GM23338 (cell line): ENCODE measurements at regions not wholly inside any gene's neighbourhood (a gene's known extent, or its start where the extent isn't known, plus 50 kb on each side); places are given as distances from the start of the nearest gene placed in this dataset.

Experiments used
- ATAC-seq: fragments of 200-7000 bp; cut with Tn5 transposase; 3 replicates; pipeline ENCODE4 v1.9.1; 2020
- DNase-seq: peaks from one replicate; pipeline ENCODE4 v3.0.0-alpha.2; 2015; ENCODE audit warnings: low spot score
- H2AFZ ChIP-seq: fragments of 200-600 bp; sonication (generic); 2 replicates; pipeline ENCODE4 v1.8.0; 2016; ENCODE audit warnings: antibody characterized with exemption, mild to moderate bottlenecking, moderate library complexity
- H3F3A ChIP-seq: fragments of 200-600 bp; sonication (generic); replicated peaks from 2 replicates; pipeline ENCODE4 v1.8.0; 2017; ENCODE audit warnings: antibody characterized with exemption, mixed run types, low read depth
- H3K27ac ChIP-seq: fragments of 200-600 bp; sonication (generic); 2 replicates; pipeline ENCODE4 v1.6.1; 2016; ENCODE audit warnings: low read depth
- H3K27me3 ChIP-seq: fragments of 200-600 bp; sonication (generic); 2 replicates; pipeline ENCODE4 v1.8.0; 2016; ENCODE audit warnings: mild to moderate bottlenecking, mixed run types, moderate library complexity; ENCODE audit not compliant: insufficient read depth
- H3K36me3 ChIP-seq: fragments of 200-600 bp; sonication (generic); 2 replicates; pipeline ENCODE4 v1.8.0; 2016; ENCODE audit warnings: mild to moderate bottlenecking; ENCODE audit not compliant: insufficient read depth
- H3K4me1 ChIP-seq: fragments of 200-600 bp; sonication (generic); 2 replicates; pipeline ENCODE4 v1.8.0; 2016; ENCODE audit warnings: mild to moderate bottlenecking, moderate library complexity; ENCODE audit not compliant: insufficient read depth
- H3K4me2 ChIP-seq: fragments of 200-600 bp; sonication (generic); 2 replicates; pipeline ENCODE4 v1.7.1; 2017; ENCODE audit warnings: mixed run types
- H3K4me3 ChIP-seq: fragments of 200-600 bp; sonication (generic); 2 replicates; pipeline ENCODE4 v1.6.1; 2016; ENCODE audit warnings: mixed run types
- H3K79me2 ChIP-seq: fragments of 200-600 bp; sonication (generic); replicated peaks from 2 replicates; pipeline ENCODE4 v1.8.0; 2017; ENCODE audit warnings: mild to moderate bottlenecking; ENCODE audit not compliant: insufficient read depth
- H3K9me2 ChIP-seq: fragments of 200-600 bp; sonication (generic); 2 replicates; pipeline ENCODE4 v1.8.0; 2017; ENCODE audit not compliant: insufficient read depth
- H4K20me1 ChIP-seq: fragments of 200-600 bp; sonication (generic); replicated peaks from 2 replicates; pipeline ENCODE4 v1.8.0; 2017; ENCODE audit warnings: mild to moderate bottlenecking; ENCODE audit not compliant: insufficient read depth
- H3K27ac Mint-ChIP-seq: 2 replicates; pipeline ENCODE4 v1.8.0; 2020; ENCODE audit warnings: inconsistent platforms, mild to moderate bottlenecking, moderate library complexity, mixed read lengths
- H3K27me3 Mint-ChIP-seq: 3 replicates; pipeline ENCODE4 v1.8.0; 2022; ENCODE audit warnings: low read depth, mild to moderate bottlenecking, moderate library complexity, mixed read lengths, inconsistent platforms; ENCODE audit not compliant: insufficient read depth, poor library complexity
- H3K36me3 Mint-ChIP-seq: 3 replicates; pipeline ENCODE4 v1.8.0; 2021; ENCODE audit warnings: low read depth, mild to moderate bottlenecking, inconsistent platforms, moderate library complexity, mixed read lengths
- H3K4me1 Mint-ChIP-seq: 3 replicates; pipeline ENCODE4 v1.8.0; 2020; ENCODE audit warnings: mild to moderate bottlenecking, inconsistent platforms, mixed read lengths
- H3K4me3 Mint-ChIP-seq: 3 replicates; pipeline ENCODE4 v1.8.0; 2021; ENCODE audit warnings: moderate library complexity, mild to moderate bottlenecking, inconsistent platforms, mixed read lengths
- H3K9me3 Mint-ChIP-seq: 3 replicates; pipeline ENCODE4 v1.8.0; 2020; ENCODE audit warnings: moderate library complexity, mild to moderate bottlenecking, inconsistent platforms, mixed read lengths
- CREB1 ChIP-seq: fragments of 250-450 bp; sonication (Bioruptor Pico); IDR thresholded peaks from 2 replicates; pipeline ENCODE4 v1.5.0; 2020; ENCODE audit warnings: low read depth, mild to moderate bottlenecking, moderate library complexity
- CTCF ChIP-seq, 2 experiments: fragments of 200-600 bp in 1 of 2; sonication (generic) in 1 of 2; conservative IDR thresholded peaks; 2 replicates each; pipeline versions ENCODE4 v1.5.1 to v1.6.1; 2016 to 2017; ENCODE audit warnings: antibody characterized with exemption in 2 of 2, low read depth in 2 of 2, mild to moderate bottlenecking in 2 of 2, moderate library complexity in 1 of 2
- ETS1 ChIP-seq: IDR thresholded peaks from 2 replicates; pipeline ENCODE4 v1.6.1; 2016; ENCODE audit warnings: antibody characterized with exemption
- EZH2 ChIP-seq: fragments of 200-600 bp; sonication (generic); IDR thresholded peaks from one replicate; pipeline ENCODE4 v1.8.0; 2017; ENCODE audit warnings: antibody characterized with exemption, mild to moderate bottlenecking, low read depth; ENCODE audit not compliant: unreplicated experiment
- EZH2phosphoT487 ChIP-seq: fragments of 200-600 bp; sonication (generic); IDR thresholded peaks from one replicate; pipeline ENCODE4 v1.8.1; 2018; ENCODE audit warnings: antibody characterized with exemption; ENCODE audit not compliant: unreplicated experiment
- JUNB ChIP-seq: IDR thresholded peaks from one replicate; pipeline ENCODE4 v1.6.1; 2016; ENCODE audit warnings: antibody characterized with exemption; ENCODE audit not compliant: unreplicated experiment
- NANOG ChIP-seq: IDR thresholded peaks from 2 replicates; pipeline ENCODE4 v1.6.1; 2016; ENCODE audit warnings: antibody characterized with exemption, borderline replicate concordance
- POLR2AphosphoS5 ChIP-seq: IDR thresholded peaks from 2 replicates; pipeline ENCODE4 v1.6.1; 2016; ENCODE audit warnings: antibody characterized with exemption, low read depth
- STAT1 ChIP-seq: IDR thresholded peaks from one replicate; pipeline ENCODE4 v1.6.1; 2016; ENCODE audit warnings: antibody characterized with exemption; ENCODE audit not compliant: unreplicated experiment
- ZNF114 ChIP-seq: fragments of 250-450 bp; sonication (Bioruptor Pico); IDR thresholded peaks from 2 replicates; pipeline ENCODE4 v1.5.0; 2020; ENCODE audit warnings: mild to moderate bottlenecking, moderate library complexity
- ZNF331 ChIP-seq: fragments of 250-450 bp; sonication (Bioruptor Pico); IDR thresholded peaks from 2 replicates; pipeline ENCODE4 v1.5.0; 2020; ENCODE audit warnings: low read depth, mild to moderate bottlenecking, moderate library complexity
- TF ChIP-seq, protein P1 (sequence below): fragments of 250-450 bp; sonication (Bioruptor Pico); IDR thresholded peaks from 2 replicates; pipeline ENCODE4 v1.5.0; 2020; ENCODE audit warnings: mild to moderate bottlenecking, moderate library complexity
- TF ChIP-seq, protein P2 (sequence below): IDR thresholded peaks from one replicate; pipeline ENCODE4 v1.6.1; 2018; ENCODE audit warnings: antibody characterized with exemption; ENCODE audit not compliant: unreplicated experiment

DNA sequence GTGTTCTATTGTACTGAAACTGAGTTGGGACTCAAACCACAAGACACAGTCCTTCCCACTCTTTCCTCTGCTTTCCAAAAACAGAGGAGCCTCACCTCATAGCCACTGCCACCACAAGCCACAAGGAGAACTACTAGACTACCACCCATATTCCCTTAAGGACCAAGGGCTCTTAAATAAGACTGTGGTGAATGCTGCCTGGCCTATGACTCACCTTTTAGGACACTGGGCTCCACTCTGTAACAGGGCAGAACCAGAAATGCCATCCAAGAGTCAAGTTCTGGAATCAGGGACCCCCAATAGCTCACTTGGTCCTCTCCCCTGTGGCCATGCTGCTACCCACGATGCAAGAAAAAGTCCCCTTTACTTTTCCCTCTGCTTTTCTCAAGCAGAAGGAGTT lies 851.4 kb downstream of the BCL11A start:
- Histone ChIP-seq H3K79me2 (no peaks in the 10 kb centered on the region), H3K4me2 (no peak overlapping the region), H3F3A (no peaks in the 10 kb centered on the region), H3K27me3 (no peaks in the 10 kb centered on the region), H3K4me3 (no peak overlapping the region), H2AFZ (no peak overlapping the region), H3K4me1 (no peaks in the 10 kb centered on the region), H3K27ac (no peak overlapping the region), H4K20me1 (no peaks in the 10 kb centered on the region), H3K36me3 (no peaks in the 10 kb centered on the region), H3K9me2 (no peaks in the 10 kb centered on the region)
- Mint-ChIP-seq H3K9me3 (peaks cover 18% of the 10 kb centered on the region), H3K4me1 (no peaks in the 10 kb centered on the region), H3K27ac (no peak overlapping the region), H3K4me3 (no peak overlapping the region), H3K36me3 (peaks cover 7% of the 10 kb centered on the region; the same call in 2 of the 3 replicates), H3K27me3 (no peaks in the 10 kb centered on the region)
- TF ChIP-seq ZNF331 (CRISPR knock-in tag) (no peak), ETS1 (no peak), JUNB (no peak), EZH2 (no peak), CTCF (conservative IDR thresholded peaks at IDR 0.05; ENCODE audit: low read depth in 2 of 2) (no peak), NANOG (no peak), STAT1 (no peak), EZH2phosphoT487 (no peak), ZNF114 (CRISPR knock-in tag) (no peak), CREB1 (CRISPR knock-in tag) (no peak), POLR2AphosphoS5 (no peak)
- TF ChIP-seq, protein P1, sequence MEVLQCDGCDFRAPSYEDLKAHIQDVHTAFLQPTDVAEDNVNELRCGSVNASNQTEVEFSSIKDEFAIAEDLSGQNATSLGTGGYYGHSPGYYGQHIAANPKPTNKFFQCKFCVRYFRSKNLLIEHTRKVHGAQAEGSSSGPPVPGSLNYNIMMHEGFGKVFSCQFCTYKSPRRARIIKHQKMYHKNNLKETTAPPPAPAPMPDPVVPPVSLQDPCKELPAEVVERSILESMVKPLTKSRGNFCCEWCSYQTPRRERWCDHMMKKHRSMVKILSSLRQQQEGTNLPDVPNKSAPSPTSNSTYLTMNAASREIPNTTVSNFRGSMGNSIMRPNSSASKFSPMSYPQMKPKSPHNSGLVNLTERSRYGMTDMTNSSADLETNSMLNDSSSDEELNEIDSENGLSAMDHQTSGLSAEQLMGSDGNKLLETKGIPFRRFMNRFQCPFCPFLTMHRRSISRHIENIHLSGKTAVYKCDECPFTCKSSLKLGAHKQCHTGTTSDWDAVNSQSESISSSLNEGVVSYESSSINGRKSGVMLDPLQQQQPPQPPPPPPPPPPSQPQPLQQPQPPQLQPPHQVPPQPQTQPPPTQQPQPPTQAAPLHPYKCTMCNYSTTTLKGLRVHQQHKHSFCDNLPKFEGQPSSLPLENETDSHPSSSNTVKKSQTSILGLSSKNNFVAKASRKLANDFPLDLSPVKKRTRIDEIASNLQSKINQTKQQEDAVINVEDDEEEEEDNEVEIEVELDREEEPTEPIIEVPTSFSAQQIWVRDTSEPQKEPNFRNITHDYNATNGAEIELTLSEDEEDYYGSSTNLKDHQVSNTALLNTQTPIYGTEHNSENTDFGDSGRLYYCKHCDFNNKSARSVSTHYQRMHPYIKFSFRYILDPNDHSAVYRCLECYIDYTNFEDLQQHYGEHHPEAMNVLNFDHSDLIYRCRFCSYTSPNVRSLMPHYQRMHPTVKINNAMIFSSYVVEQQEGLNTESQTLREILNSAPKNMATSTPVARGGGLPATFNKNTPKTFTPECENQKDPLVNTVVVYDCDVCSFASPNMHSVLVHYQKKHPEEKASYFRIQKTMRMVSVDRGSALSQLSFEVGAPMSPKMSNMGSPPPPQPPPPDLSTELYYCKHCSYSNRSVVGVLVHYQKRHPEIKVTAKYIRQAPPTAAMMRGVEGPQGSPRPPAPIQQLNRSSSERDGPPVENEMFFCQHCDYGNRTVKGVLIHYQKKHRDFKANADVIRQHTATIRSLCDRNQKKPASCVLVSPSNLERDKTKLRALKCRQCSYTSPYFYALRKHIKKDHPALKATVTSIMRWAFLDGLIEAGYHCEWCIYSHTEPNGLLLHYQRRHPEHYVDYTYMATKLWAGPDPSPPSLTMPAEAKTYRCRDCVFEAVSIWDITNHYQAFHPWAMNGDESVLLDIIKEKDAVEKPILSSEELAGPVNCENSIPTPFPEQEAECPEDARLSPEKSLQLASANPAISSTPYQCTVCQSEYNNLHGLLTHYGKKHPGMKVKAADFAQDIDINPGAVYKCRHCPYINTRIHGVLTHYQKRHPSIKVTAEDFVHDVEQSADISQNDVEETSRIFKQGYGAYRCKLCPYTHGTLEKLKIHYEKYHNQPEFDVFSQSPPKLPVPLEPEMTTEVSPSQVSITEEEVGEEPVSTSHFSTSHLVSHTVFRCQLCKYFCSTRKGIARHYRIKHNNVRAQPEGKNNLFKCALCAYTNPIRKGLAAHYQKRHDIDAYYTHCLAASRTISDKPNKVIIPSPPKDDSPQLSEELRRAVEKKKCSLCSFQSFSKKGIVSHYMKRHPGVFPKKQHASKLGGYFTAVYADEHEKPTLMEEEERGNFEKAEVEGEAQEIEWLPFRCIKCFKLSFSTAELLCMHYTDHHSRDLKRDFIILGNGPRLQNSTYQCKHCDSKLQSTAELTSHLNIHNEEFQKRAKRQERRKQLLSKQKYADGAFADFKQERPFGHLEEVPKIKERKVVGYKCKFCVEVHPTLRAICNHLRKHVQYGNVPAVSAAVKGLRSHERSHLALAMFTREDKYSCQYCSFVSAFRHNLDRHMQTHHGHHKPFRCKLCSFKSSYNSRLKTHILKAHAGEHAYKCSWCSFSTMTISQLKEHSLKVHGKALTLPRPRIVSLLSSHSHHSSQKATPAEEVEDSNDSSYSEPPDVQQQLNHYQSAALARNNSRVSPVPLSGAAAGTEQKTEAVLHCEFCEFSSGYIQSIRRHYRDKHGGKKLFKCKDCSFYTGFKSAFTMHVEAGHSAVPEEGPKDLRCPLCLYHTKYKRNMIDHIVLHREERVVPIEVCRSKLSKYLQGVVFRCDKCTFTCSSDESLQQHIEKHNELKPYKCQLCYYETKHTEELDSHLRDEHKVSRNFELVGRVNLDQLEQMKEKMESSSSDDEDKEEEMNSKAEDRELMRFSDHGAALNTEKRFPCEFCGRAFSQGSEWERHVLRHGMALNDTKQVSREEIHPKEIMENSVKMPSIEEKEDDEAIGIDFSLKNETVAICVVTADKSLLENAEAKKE: no peak
- TF ChIP-seq, protein P2, sequence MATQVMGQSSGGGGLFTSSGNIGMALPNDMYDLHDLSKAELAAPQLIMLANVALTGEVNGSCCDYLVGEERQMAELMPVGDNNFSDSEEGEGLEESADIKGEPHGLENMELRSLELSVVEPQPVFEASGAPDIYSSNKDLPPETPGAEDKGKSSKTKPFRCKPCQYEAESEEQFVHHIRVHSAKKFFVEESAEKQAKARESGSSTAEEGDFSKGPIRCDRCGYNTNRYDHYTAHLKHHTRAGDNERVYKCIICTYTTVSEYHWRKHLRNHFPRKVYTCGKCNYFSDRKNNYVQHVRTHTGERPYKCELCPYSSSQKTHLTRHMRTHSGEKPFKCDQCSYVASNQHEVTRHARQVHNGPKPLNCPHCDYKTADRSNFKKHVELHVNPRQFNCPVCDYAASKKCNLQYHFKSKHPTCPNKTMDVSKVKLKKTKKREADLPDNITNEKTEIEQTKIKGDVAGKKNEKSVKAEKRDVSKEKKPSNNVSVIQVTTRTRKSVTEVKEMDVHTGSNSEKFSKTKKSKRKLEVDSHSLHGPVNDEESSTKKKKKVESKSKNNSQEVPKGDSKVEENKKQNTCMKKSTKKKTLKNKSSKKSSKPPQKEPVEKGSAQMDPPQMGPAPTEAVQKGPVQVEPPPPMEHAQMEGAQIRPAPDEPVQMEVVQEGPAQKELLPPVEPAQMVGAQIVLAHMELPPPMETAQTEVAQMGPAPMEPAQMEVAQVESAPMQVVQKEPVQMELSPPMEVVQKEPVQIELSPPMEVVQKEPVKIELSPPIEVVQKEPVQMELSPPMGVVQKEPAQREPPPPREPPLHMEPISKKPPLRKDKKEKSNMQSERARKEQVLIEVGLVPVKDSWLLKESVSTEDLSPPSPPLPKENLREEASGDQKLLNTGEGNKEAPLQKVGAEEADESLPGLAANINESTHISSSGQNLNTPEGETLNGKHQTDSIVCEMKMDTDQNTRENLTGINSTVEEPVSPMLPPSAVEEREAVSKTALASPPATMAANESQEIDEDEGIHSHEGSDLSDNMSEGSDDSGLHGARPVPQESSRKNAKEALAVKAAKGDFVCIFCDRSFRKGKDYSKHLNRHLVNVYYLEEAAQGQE: no peak
- no peak for ATAC-seq
- no peak for DNase-seq
